PC-3 (cell line): ENCODE measurements at regions not wholly inside any gene's neighbourhood (a gene's known extent, or its start where the extent isn't known, plus 50 kb on each side); places are given as distances from the start of the nearest gene placed in this dataset.
"Not testable (repeated sequence)": the region's sequence is repeated elsewhere in the genome, so short reads cannot be mapped to it uniquely, and the experiment has no call there.

Experiments used
- CTCF ChIP-seq: fragments of 300-600 bp; sonication (generic); conservative IDR thresholded peaks from 2 replicates; pipeline ENCODE4 v1.5.1; 2017; ENCODE audit warnings: antibody characterized with exemption, low read depth, mild to moderate bottlenecking, low read length
- EZH2 ChIP-seq: fragments of 300-600 bp; sonication (generic); IDR thresholded peaks from one replicate; pipeline ENCODE4 v1.6.1; 2017; ENCODE audit warnings: antibody characterized with exemption, mild to moderate bottlenecking, low read length; ENCODE audit not compliant: unreplicated experiment

GRCh38 chr9:42368279-42368881, 184.9 kb downstream of the SPATA31A6 start:
- TF ChIP-seq EZH2, CTCF: not testable (repeated sequence)
